ENCODE measurements at regions not wholly inside any gene's neighbourhood (a gene's known extent, or its start where the extent isn't known, plus 50 kb on each side); places are given as distances from the start of the nearest gene placed in this dataset.

GRCh38 chr7:82517050-82517449, 73.5 kb upstream of the CACNA2D1 start (continued):
- TF ChIP-seq BCL3 (IDR thresholded peaks at IDR 0.05; ENCODE audit: borderline replicate concordance, insufficient read depth, low read depth, low read length, poor library complexity, severe bottlenecking) (no peak), MTA3 (IDR thresholded peaks at IDR 0.05; ENCODE audit: borderline replicate concordance, low read length) (no peak), RAD21 (IDR thresholded peaks at IDR 0.05; ENCODE audit: insufficient read depth, low read depth, low read length) (no peak), TAF1 (IDR thresholded peaks at IDR 0.05; ENCODE audit: borderline replicate concordance, low read depth, low read length) (no peak), MTA2 (IDR thresholded peaks at IDR 0.05; ENCODE audit: low read depth) (no peak), USF1 (IDR thresholded peaks at IDR 0.05; ENCODE audit: borderline replicate concordance, extremely low read length, insufficient read depth, low read depth, low read length) (no peak), ZNF24 (IDR thresholded peaks at IDR 0.05) (no peak), IKZF2 (IDR thresholded peaks at IDR 0.05) (peak in 1 of 2 experiments; percentile 21; a peak in 1 of 4 replicates), CHD2 (IDR thresholded peaks at IDR 0.05; ENCODE audit: borderline replicate concordance, low read depth, low read length) (no peak), RELB (IDR thresholded peaks at IDR 0.05; ENCODE audit: low read depth) (0 out of 2 replicates have a peak, but pooled peaks have one; percentile 16), CEBPB (IDR thresholded peaks at IDR 0.05; ENCODE audit: borderline replicate concordance in 1 of 2, low read depth in 2 of 2, low read length in 2 of 2) (no peak), ASH2L (IDR thresholded peaks at IDR 0.05; ENCODE audit: borderline replicate concordance, low read depth) (no peak), EP300 (IDR thresholded peaks at IDR 0.05; ENCODE audit: borderline replicate concordance in 1 of 2, control insufficient read depth in 1 of 2, low read depth in 2 of 2, low read length in 2 of 2) (no peak)
